ENCODE measurements at regions not wholly inside any gene's neighbourhood (a gene's known extent, or its start where the extent isn't known, plus 50 kb on each side); places are given as distances from the start of the nearest gene placed in this dataset.

GRCh38 chr2:35978218-35978617, 377.4 kb upstream of the CRIM1 start:
- TF ChIP-seq CTCF (IDR thresholded peaks at IDR 0.05), result no peak
- no peak for TF ChIP-seq POLR2A (IDR thresholded peaks at IDR 0.05)
